NCI-H526 (cell line): ENCODE measurements at regions not wholly inside any gene's neighbourhood (a gene's known extent, or its start where the extent isn't known, plus 50 kb on each side); places are given as distances from the start of the nearest gene placed in this dataset.
A peak's percentile ranks its signal among the peaks of the same experiment; 100 is the strongest.

ENCODE experiments used
- DNase-seq, 2 experiments: peaks; one replicate each; lab custom pipeline; 2025; lab: John Stamatoyannopoulos, UW

DNA sequence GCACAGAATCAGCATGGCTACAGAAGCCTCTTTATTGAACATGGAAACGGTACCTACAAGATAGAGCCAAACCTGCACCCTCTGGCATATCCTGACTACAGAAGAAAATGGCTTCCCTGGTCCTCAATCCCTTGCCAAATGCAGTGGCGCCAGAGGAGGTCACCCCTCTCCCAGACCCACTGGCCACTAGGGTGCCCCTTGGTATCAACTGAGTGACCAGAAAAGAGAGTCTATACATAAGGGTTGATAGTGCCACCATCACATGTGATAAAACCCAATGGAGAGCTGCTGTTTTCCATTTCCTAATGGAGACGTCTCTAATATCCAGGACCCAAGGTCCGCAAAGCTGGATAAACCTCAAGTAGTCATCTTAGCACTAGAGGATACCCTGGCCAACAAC lies 52.7 kb upstream of the ALK start:
- no peak for DNase-seq

GRCh38 chr2:29977284-29977683 lies 55.9 kb upstream of the ALK start:
- DNase-seq = no peak

DNA sequence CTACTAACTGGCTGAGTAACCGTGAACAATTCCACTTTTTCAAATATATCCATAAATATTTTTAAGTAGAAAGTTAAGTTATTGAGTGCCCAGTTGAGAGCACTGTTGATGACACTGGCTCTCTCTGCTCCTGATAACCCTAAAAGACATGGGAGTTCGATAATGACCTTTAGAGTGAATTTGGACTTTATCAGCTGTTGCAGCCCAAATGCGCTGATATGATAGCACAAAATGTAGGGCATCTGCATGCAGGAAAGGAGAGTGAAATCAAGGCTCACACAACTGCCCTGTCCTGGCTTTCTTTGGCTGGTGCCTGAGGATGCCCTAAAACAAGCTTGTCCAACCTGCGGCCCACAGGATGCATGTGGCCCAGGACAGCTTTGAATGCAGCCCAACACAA lies 60.0 kb upstream of the ALK start:
- no peak for DNase-seq

DNA sequence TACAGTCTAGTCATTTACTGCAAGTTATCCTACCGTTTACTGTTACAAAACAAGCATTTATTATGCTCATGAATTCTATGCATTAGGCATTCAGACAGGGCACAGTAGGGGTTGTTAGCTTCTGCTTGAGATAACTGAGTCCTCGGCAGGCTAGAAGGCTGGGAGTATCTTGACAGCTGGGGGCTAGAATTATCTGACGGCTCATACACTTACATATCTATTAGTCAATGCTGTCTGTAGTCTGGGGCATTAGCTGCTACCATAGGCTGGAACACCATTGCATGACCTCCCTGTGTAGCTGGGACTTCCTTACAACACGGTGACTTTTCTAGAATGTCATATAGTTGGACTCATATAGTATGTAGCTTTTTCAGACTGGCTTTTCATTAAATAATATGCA lies 61.9 kb upstream of the ALK start:
- no peak for DNase-seq

DNA sequence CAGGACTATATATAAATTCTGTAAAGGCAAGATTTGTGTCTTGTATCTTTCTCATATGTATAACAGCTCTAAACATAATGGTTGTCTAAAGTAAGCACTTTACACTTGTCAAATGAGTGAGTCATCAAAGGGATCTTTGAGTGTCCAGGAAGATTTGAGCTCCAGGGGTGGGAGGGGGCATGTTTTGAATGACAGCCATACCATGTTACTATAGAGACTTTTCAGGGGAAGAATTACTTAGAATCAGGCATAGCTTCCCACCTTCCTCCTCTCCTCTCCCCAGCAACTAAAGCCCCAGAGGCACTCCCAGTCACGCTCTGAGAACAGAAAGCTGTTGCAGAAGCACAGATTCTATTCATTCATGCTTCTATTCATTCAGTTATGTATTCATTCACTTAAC lies 65.8 kb upstream of the ALK start:
- no peak for DNase-seq

GRCh38 chr2:29990129-29990528 lies 68.7 kb upstream of the ALK start:
- DNase-seq = no peak

DNA sequence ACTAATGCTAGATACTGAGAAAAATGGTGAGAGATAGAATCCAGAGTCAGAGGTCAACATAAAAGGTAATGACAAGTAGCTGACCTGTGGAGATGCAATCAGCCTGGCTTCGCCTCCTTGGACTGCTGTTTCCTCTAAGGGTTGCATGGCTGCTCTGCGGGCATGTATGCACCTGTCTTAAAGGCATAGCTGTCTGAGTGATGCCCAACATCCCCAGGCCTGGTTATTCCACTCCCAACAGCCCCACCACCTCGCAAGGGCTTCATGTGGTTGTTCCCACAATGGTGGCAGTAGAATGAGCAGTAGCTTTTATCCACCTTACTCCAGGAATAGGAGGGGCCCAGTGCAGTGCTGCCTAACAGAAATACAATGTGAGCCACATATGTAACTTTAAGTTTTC lies 69.7 kb upstream of the ALK start:
- no peak for DNase-seq

- no peak for DNase-seq
Observed at GRCh38 chr2:29995241-29995640, 73.9 kb upstream of the ALK start.

DNA sequence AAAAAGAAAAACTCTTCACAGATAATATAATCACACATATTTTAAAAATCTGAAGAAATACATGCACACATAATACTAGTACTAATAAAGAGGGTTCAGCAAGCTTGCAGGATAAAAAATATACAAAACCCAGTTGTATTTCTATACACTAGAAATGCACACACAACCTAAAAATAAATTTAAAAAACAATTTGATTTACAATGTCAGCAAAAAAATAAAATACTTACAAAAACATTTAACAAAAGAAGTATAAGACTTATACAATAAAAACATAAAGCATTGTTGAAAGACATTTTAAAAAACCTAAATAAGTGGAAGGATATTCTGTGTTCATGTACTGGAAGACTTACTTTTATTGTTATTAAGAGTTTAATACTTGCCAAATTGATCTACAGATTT lies 81.7 kb upstream of the ALK start:
- no peak for DNase-seq

DNA sequence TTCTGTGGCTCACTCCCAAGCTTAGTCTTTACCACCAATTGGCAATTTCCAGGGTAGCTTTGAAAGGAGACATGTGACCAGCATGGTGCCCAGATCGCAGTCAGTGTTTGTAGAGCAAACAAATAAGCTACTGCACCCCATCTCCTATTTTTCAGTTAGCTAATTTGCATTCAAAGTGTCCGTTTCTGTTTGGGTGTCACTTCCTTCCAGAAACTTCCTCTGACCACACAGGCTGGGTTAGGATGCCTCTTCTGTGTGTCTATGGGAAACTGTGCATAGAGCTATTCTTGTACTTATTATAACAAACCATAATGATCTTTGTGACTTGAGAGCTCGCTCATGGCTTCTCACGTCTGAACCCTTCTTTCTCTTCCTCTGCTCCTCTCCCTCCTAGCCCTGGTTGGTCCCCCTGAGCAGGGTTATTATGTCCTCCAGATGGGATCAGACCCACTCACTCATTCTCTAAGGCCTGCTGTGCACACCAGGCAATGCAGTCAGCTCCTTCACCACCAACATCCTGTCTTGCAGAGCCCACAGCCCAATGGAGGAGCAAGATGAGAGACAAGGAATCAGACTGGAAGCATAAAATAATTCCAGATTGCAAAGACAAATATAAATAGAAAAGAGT lies 101.2 kb upstream of the ALK start:
- peak in 1 of 2 experiments; percentile 2 for DNase-seq

- DNase-seq = no peak
Observed at GRCh38 chr2:30024281-30024680, 102.9 kb upstream of the ALK start.

- DNase-seq = peak; percentile 3 to 70
Observed at GRCh38 chr2:30026091-30027055, 105.0 kb upstream of the ALK start.

GRCh38 chr2:30029804-30030203 lies 108.4 kb upstream of the ALK start:
- no peak for DNase-seq

DNA sequence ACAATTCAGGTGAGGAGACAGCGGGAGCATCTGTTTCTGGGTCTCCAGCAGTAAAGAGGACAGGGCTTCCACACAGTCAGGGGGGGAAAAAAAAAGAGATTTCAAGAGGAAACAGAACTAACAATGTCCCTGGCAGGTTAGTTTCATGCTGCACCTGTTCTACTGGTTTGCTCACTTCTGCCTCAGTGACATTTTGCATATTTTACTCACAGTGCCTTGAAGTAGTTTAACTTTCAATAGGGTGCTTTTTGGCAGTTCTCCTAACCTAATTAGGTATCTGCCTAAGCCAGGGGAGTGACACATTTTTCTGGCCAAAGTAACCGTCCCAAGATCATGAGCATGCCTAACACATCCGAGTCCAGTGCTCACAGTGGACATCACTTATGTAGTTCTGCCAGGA lies 109.0 kb upstream of the ALK start:
- DNase-seq = peak; percentile 45 to 66

GRCh38 chr2:30031184-30031583 lies 109.8 kb upstream of the ALK start:
- DNase-seq = no peak

DNA sequence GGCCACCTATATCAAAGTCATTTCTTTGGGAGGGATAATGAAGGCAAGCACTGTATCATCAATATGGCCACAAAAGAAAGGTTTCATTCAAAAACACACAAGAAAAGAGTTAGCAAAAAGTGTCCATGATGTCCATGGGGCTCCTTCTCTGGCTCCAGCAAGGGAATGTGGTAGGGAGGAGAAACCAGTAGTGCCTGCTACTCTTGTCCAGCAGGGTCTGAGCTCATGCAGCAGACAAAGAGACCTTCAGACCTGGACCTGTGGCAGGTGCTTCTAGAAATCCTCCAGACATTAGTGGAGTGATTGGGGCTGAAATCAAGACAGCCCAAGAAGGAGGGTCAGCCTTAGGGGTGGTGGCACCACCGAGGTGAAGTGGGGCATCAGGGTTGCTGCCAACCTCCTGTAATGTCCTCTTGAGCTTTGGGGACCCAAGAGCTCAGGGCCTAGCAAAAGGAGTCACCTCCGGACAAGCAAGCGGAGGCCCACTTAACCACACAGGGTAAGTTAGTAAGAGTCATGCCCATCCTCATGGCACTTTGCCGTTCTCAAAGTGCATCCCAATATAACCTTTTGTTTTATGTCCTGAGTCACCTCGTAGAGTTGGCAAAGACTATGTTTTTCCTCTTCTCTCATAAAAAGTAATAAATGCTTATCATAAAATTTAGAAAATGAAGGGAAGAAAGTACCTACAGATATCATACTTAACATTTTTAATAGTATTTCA lies 112.6 kb upstream of the YPEL5 start:
- DNase-seq = no peak

DNA sequence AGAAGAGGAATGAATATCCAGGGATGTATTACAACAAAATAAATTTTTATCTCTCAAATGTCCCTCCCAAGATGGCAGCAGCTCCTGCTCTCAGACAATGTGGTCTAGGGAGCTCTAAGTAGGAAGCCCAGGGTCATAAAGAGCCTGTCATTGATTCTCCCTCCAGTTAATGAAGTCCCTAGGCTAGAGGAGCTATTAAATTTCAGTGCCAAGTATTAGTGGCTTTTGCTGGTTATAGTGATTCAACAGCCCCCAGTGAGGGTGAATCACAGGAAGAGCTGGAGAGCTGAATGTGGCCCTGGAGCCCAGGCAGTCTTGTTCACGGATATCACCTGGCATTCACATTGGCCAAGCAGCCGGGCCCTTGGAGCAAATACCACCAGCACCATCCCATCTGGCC lies 109.8 kb upstream of the YPEL5 start:
- DNase-seq = no peak

- DNase-seq = no peak
Observed at GRCh38 chr2:30038419-30038818, 108.4 kb upstream of the YPEL5 start.

GRCh38 chr2:30039101-30039500 lies 107.7 kb upstream of the YPEL5 start:
- DNase-seq = no peak

- DNase-seq = no peak
Observed at GRCh38 chr2:30040147-30040546, 106.7 kb upstream of the YPEL5 start.

- DNase-seq = no peak
Observed at GRCh38 chr2:30041884-30042283, 104.9 kb upstream of the YPEL5 start.

DNA sequence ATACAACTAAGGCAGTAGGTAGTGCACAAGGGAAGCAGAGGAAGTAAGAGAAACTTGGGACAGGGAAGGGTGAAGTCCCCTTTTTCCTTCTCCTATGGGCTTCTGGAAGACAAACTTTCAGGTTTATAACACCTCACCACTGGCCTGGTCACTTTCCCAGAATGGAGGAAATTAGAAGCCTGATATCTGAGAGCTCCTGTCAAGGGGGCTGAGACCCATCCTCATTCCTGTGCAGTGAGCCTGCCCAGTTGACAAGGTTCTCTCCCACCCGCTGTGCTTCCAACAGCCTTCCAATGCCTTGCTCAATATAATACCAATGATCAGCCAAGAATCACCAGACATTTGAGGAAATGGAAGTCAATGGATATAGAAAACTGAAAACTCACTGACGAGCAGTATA lies 100.4 kb upstream of the YPEL5 start:
- DNase-seq = no peak

DNA sequence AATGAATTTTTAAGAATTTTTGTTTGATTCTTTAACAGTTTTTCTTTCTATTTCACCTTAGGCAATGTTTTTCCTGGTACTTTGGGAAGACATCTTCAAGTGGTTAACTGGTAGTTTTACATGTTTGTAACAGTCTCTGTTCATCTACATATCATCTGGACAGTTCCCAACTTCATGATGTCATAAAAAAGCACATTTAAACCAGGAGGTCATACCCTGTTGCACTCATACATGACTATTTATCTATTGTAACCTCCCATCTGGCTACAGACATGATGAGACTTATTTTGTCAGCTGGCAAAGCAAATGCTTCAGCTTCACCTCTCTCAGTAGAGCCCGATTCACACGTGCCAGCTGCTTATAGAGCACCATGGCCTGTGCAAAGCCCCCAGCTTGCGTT lies 99.8 kb upstream of the YPEL5 start:
- no peak for DNase-seq
